ENCODE measurements at regions not wholly inside any gene's neighbourhood (a gene's known extent, or its start where the extent isn't known, plus 50 kb on each side); places are given as distances from the start of the nearest gene placed in this dataset.

DNA sequence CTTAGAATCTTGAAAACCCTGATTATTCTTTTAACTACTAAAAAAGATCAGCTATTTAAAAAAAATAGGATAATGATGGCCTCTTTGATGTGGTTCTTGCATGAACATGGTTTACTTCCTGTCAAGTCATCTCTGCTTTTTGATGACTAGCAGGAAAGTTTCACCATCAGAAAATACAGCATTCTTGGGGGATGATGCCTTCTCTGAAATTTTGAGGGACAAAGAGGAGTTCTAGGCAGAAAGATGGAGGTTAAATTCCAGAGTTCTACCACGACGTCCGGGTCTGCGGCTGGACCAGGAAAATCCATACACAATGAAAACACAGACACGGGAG lies 130.4 kb downstream of the OLIG3 start:
- peaks cover 0 to 11% of the 10 kb centered on the region in 2 donors for H3K4me1 ChIP-seq (ENCODE audit: control insufficient read depth in 2 of 2, insufficient read depth in 2 of 2, low read length in 2 of 2)
- DNase-seq (ENCODE audit: low read depth in 6 of 9, low spot score in 9 of 9), result peak in 4 of 9 donors; percentile 2 to 50 (median 10)
- no peak overlapping the region for H3K4me3 ChIP-seq (ENCODE audit: low read length in 2 of 2)
- no peaks in the 10 kb centered on the region for H3K36me3 ChIP-seq (ENCODE audit: control insufficient read depth in 2 of 2, insufficient read depth in 2 of 2, low read length in 1 of 2)
- no peak overlapping the region for H3K27ac ChIP-seq (ENCODE audit: low read depth in 1 of 2, low read length in 1 of 2)
- no peaks in the 10 kb centered on the region for H3K27me3 ChIP-seq (ENCODE audit: control insufficient read depth in 2 of 2, insufficient read depth in 1 of 2, low read length in 1 of 2)
- no peaks in the 10 kb centered on the region for H3K9me3 ChIP-seq (ENCODE audit: control insufficient read depth in 2 of 2, insufficient read depth in 1 of 2, low read length in 1 of 2)
- WGBS, result 88% methylated on average over 5 of the region's 5 CpGs

GRCh38 chr6:137362878-137363804 lies 131.1 kb downstream of the OLIG3 start:
- Histone ChIP-seq H3K36me3 (ENCODE audit: control insufficient read depth in 2 of 2, insufficient read depth in 2 of 2, low read length in 1 of 2) (no peaks in the 10 kb centered on the region), H3K27ac (ENCODE audit: low read depth in 1 of 2, low read length in 1 of 2) (no peak overlapping the region), H3K4me3 (ENCODE audit: low read length in 2 of 2) (no peak overlapping the region), H3K4me1 (ENCODE audit: control insufficient read depth in 2 of 2, insufficient read depth in 2 of 2, low read length in 2 of 2) (peaks cover 0 to 11% of the 10 kb centered on the region in 2 donors), H3K27me3 (ENCODE audit: control insufficient read depth in 2 of 2, insufficient read depth in 1 of 2, low read length in 1 of 2) (no peaks in the 10 kb centered on the region), H3K9me3 (ENCODE audit: control insufficient read depth in 2 of 2, insufficient read depth in 1 of 2, low read length in 1 of 2) (no peaks in the 10 kb centered on the region)
- WGBS, result 93% methylated on average over 16 of the region's 16 CpGs
- no peak for DNase-seq (ENCODE audit: low read depth in 6 of 9, low spot score in 9 of 9)

DNA sequence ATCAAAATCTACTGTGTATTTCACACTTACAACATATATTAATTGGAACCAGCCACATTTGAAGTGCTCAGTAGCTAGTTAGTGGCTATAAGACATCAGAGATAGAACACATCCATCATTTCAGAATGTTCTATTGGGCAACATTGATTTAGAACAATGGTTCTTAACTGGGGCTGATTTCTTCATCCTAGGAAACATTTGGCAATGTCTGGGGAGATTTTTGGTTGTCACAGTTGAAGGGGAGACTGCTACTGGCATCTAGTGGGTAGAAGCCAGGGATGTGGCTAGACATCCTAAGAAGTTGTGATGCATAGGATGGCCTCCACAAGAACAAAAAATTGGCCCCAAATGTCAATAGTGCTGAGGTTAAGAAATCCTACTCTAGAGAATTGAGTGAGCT lies 132.5 kb downstream of the OLIG3 start:
- no peaks in the 10 kb centered on the region for H3K9me3 ChIP-seq (ENCODE audit: control insufficient read depth in 2 of 2, insufficient read depth in 1 of 2, low read length in 1 of 2)
- DNase-seq (ENCODE audit: low read depth in 6 of 9, low spot score in 9 of 9), result no peak
- no peak overlapping the region for H3K27ac ChIP-seq (ENCODE audit: low read depth in 1 of 2, low read length in 1 of 2)
- H3K4me1 ChIP-seq (ENCODE audit: control insufficient read depth in 2 of 2, insufficient read depth in 2 of 2, low read length in 2 of 2), result peaks cover 0 to 11% of the 10 kb centered on the region in 2 donors
- no peaks in the 10 kb centered on the region for H3K36me3 ChIP-seq (ENCODE audit: control insufficient read depth in 2 of 2, insufficient read depth in 2 of 2, low read length in 1 of 2)
- H3K4me3 ChIP-seq (ENCODE audit: low read length in 2 of 2), result no peak overlapping the region
- H3K27me3 ChIP-seq (ENCODE audit: control insufficient read depth in 2 of 2, insufficient read depth in 1 of 2, low read length in 1 of 2), result no peaks in the 10 kb centered on the region

DNA sequence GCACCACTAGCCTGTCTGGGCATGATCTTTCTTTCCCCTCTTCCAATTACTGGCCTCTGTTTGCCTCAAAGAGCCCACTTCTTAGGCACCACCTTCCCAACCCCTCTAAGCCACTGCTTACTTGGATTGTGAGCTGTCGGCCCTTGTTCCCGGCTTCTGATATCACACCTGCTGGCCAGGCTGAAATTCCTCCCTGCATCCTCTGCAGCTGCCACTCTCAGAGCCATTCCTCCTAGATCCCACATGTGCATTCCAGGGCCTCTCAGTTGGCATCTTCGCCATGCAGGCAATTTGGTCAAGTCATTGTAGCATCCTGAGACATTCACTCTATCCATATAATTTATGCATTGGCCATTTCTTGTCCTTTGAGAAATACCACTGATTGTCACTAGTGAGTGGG lies 135.9 kb downstream of the OLIG3 start:
- Histone ChIP-seq H3K27ac (ENCODE audit: low read depth in 1 of 2, low read length in 1 of 2) (no peak overlapping the region), H3K27me3 (ENCODE audit: control insufficient read depth in 2 of 2, insufficient read depth in 1 of 2, low read length in 1 of 2) (peaks cover 0 to 2% of the 10 kb centered on the region in 2 donors), H3K4me1 (ENCODE audit: control insufficient read depth in 2 of 2, insufficient read depth in 2 of 2, low read length in 2 of 2) (peaks cover 0 to 4% of the 10 kb centered on the region in 2 donors), H3K36me3 (ENCODE audit: control insufficient read depth in 2 of 2, insufficient read depth in 2 of 2, low read length in 1 of 2) (no peaks in the 10 kb centered on the region), H3K9me3 (ENCODE audit: control insufficient read depth in 2 of 2, insufficient read depth in 1 of 2, low read length in 1 of 2) (no peaks in the 10 kb centered on the region), H3K4me3 (ENCODE audit: low read length in 2 of 2) (no peak overlapping the region)
- WGBS, result 95% methylated on average over 3 of the region's 3 CpGs
- DNase-seq (ENCODE audit: low read depth in 6 of 9, low spot score in 9 of 9), result no peak

- Histone ChIP-seq H3K9me3 (ENCODE audit: control insufficient read depth in 2 of 2, insufficient read depth in 1 of 2, low read length in 1 of 2) (no peaks in the 10 kb centered on the region), H3K27me3 (ENCODE audit: control insufficient read depth in 2 of 2, insufficient read depth in 1 of 2, low read length in 1 of 2) (peaks cover 0 to 2% of the 10 kb centered on the region in 2 donors), H3K4me1 (ENCODE audit: control insufficient read depth in 2 of 2, insufficient read depth in 2 of 2, low read length in 2 of 2) (peaks cover 0 to 1% of the 10 kb centered on the region in 2 donors), H3K27ac (ENCODE audit: low read depth in 1 of 2, low read length in 1 of 2) (no peak overlapping the region), H3K4me3 (ENCODE audit: low read length in 2 of 2) (no peak overlapping the region), H3K36me3 (ENCODE audit: control insufficient read depth in 2 of 2, insufficient read depth in 2 of 2, low read length in 1 of 2) (no peaks in the 10 kb centered on the region)
- no peak for DNase-seq (ENCODE audit: low read depth in 6 of 9, low spot score in 9 of 9)
Measured at GRCh38 chr6:137357948-137358266, 136.3 kb downstream of the OLIG3 start.

- Histone ChIP-seq H3K4me3 (ENCODE audit: low read length in 2 of 2) (no peak overlapping the region), H3K36me3 (ENCODE audit: control insufficient read depth in 2 of 2, insufficient read depth in 2 of 2, low read length in 1 of 2) (no peaks in the 10 kb centered on the region), H3K27me3 (ENCODE audit: control insufficient read depth in 2 of 2, insufficient read depth in 1 of 2, low read length in 1 of 2) (peaks cover 0 to 2% of the 10 kb centered on the region in 2 donors), H3K27ac (ENCODE audit: low read depth in 1 of 2, low read length in 1 of 2) (no peak overlapping the region), H3K9me3 (ENCODE audit: control insufficient read depth in 2 of 2, insufficient read depth in 1 of 2, low read length in 1 of 2) (no peaks in the 10 kb centered on the region), H3K4me1 (ENCODE audit: control insufficient read depth in 2 of 2, insufficient read depth in 2 of 2, low read length in 2 of 2) (peaks cover 0 to 3% of the 10 kb centered on the region in 2 donors)
- DNase-seq (ENCODE audit: low read depth in 6 of 9, low spot score in 9 of 9), result no peak
- 89% methylated on average over 14 of the region's 14 CpGs for WGBS
Measured at GRCh38 chr6:137357263-137357947, 136.8 kb downstream of the OLIG3 start.

GRCh38 chr6:137353842-137354397 lies 134.7 kb upstream of the IFNGR1 start:
- Histone ChIP-seq H3K27ac (ENCODE audit: low read depth in 1 of 2, low read length in 1 of 2) (no peak overlapping the region), H3K36me3 (ENCODE audit: control insufficient read depth in 2 of 2, insufficient read depth in 2 of 2, low read length in 1 of 2) (no peaks in the 10 kb centered on the region), H3K27me3 (ENCODE audit: control insufficient read depth in 2 of 2, insufficient read depth in 1 of 2, low read length in 1 of 2) (peaks cover 0 to 2% of the 10 kb centered on the region in 2 donors), H3K9me3 (ENCODE audit: control insufficient read depth in 2 of 2, insufficient read depth in 1 of 2, low read length in 1 of 2) (no peaks in the 10 kb centered on the region), H3K4me1 (ENCODE audit: control insufficient read depth in 2 of 2, insufficient read depth in 2 of 2, low read length in 2 of 2) (peaks cover 0 to 3% of the 10 kb centered on the region in 2 donors), H3K4me3 (ENCODE audit: low read length in 2 of 2) (no peak overlapping the region)
- over 99% methylated on average over 7 of the region's 7 CpGs for WGBS
- no peak for DNase-seq (ENCODE audit: low read depth in 6 of 9, low spot score in 9 of 9)

DNA sequence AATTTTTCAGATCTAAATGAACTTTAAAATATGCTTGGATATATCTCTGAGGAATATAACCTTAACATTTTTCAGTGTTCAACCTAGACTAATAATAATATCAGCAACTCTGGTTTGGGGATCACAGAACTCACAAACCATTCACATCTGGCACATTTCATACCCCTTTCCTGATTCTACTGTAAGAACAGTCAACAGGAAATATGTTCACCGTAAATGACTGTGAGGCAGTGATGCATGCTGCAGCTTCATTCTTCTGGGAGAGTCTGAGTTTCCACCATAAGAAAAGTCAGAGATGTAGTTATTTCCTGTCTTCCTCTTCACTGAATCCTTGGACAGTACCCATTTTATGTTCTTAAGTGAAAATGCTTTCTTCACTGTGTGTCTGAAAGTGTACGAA lies 134.2 kb upstream of the IFNGR1 start:
- Histone ChIP-seq H3K27ac (ENCODE audit: low read depth in 1 of 2, low read length in 1 of 2) (no peak overlapping the region), H3K36me3 (ENCODE audit: control insufficient read depth in 2 of 2, insufficient read depth in 2 of 2, low read length in 1 of 2) (no peaks in the 10 kb centered on the region), H3K4me3 (ENCODE audit: low read length in 2 of 2) (no peak overlapping the region), H3K27me3 (ENCODE audit: control insufficient read depth in 2 of 2, insufficient read depth in 1 of 2, low read length in 1 of 2) (peaks cover 0 to 2% of the 10 kb centered on the region in 2 donors), H3K9me3 (ENCODE audit: control insufficient read depth in 2 of 2, insufficient read depth in 1 of 2, low read length in 1 of 2) (no peaks in the 10 kb centered on the region), H3K4me1 (ENCODE audit: control insufficient read depth in 2 of 2, insufficient read depth in 2 of 2, low read length in 2 of 2) (peaks cover 0 to 3% of the 10 kb centered on the region in 2 donors)
- peak in 1 of 9 donors; percentile 35 for DNase-seq (ENCODE audit: low read depth in 6 of 9, low spot score in 9 of 9)
- WGBS, result 49% methylated on average over 2 of the region's 2 CpGs

DNA sequence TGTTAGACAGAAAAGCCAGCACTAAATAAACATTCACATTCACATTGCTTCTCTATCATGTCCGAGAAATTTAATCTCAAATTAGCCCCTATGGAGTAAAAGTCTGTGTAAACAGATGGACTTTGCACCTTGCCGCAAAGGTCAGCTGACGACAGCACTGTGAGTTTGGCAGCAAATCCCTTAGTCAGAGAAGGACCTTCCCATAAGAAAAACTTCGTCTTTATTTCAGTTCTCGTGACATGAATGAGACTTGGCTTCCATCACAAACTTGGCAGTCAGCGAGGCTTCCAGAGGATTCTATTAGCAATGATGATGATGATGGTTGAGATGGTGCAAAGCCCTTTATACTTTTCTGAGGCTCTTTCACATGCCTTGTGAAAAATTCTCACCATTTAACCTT lies 133.7 kb upstream of the IFNGR1 start:
- DNase-seq (ENCODE audit: low read depth in 6 of 9, low spot score in 9 of 9), result no peak
- H3K27ac ChIP-seq (ENCODE audit: low read depth in 1 of 2, low read length in 1 of 2), result no peak overlapping the region

More for the DNA sequence above, 133.7 kb upstream of the IFNGR1 start:
- H3K36me3 ChIP-seq (ENCODE audit: control insufficient read depth in 2 of 2, insufficient read depth in 2 of 2, low read length in 1 of 2), result no peaks in the 10 kb centered on the region
- H3K27me3 ChIP-seq (ENCODE audit: control insufficient read depth in 2 of 2, insufficient read depth in 1 of 2, low read length in 1 of 2), result peaks cover 0 to 2% of the 10 kb centered on the region in 2 donors
- H3K4me1 ChIP-seq (ENCODE audit: control insufficient read depth in 2 of 2, insufficient read depth in 2 of 2, low read length in 2 of 2), result peaks cover 0 to 3% of the 10 kb centered on the region in 2 donors
- WGBS, result 95% methylated on average over 6 of the region's 6 CpGs
- H3K4me3 ChIP-seq (ENCODE audit: low read length in 2 of 2), result no peak overlapping the region
- no peaks in the 10 kb centered on the region for H3K9me3 ChIP-seq (ENCODE audit: control insufficient read depth in 2 of 2, insufficient read depth in 1 of 2, low read length in 1 of 2)
